C4-2B (cell line): ENCODE measurements at regions not wholly inside any gene's neighbourhood (a gene's known extent, or its start where the extent isn't known, plus 50 kb on each side); places are given as distances from the start of the nearest gene placed in this dataset.

ENCODE experiments used
- CTCF ChIP-seq: fragments of 450-650 bp; conservative IDR thresholded peaks from 2 replicates; pipeline ENCODE4 v1.5.1; 2017; ENCODE audit warnings: mild to moderate bottlenecking
- ZFX ChIP-seq: fragments of 450-650 bp; IDR thresholded peaks from 2 replicates; pipeline ENCODE4 v1.6.1; 2017

- no peak for TF ChIP-seq CTCF
- TF ChIP-seq ZFX = no peak
These were observed 58.5 kb upstream of the PRR23E start for GRCh38 chr3:127134466-127134865.
